CD4-positive, alpha-beta T cell (primary cell): ENCODE measurements at regions not wholly inside any gene's neighbourhood (a gene's known extent, or its start where the extent isn't known, plus 50 kb on each side); places are given as distances from the start of the nearest gene placed in this dataset.

ENCODE experiments used
- ATAC-seq: fragments of 200-7000 bp; cut with Tn5 transposase; one replicate; pipeline ENCODE4 v1.10.0; 2022; ENCODE audit warnings: mild to moderate bottlenecking; ENCODE audit not compliant: poor library complexity
- CTCF ChIA-PET: fragments of 350-600 bp; sonication (Branson Sonifier 250); formaldehyde crosslinking; loops from one replicate; lab custom pipeline; 2021; ENCODE audit warnings: antibody characterized with exemption, inconsistent platforms; lab: Charles Lee
- POLR2A ChIA-PET: fragments of 350-600 bp; sonication (Branson Sonifier 250); formaldehyde crosslinking; loops from one replicate; lab custom pipeline; 2021; ENCODE audit warnings: antibody characterized with exemption, inconsistent platforms; lab: Charles Lee
- DNase-seq, 14 experiments: peaks; one replicate each; pipeline ENCODE4 v3.0.0-alpha.2; 2013 to 2020; ENCODE audit warnings: mixed read lengths in 2 of 14
- H3K27ac ChIP-seq, 2 donors: one replicate each; pipeline versions ENCODE4 v1.5.1 to v1.7.0; 2013; ENCODE audit warnings: low read length in 2 of 2, low read depth in 1 of 2, mild to moderate bottlenecking in 1 of 2
- H3K27me3 ChIP-seq, 2 experiments: 1 replicate in 1 of 2; 2 replicates in 1 of 2; pipeline versions ENCODE4 v1.6.1 to v1.7.0; 2013; ENCODE audit warnings: low read length in 2 of 2, control low read depth in 1 of 2, mild to moderate bottlenecking in 1 of 2, moderate library complexity in 1 of 2; ENCODE audit not compliant: insufficient read depth in 2 of 2, control insufficient read depth in 1 of 2
- H3K36me3 ChIP-seq: one replicate; pipeline ENCODE4 v1.6.1; 2013; ENCODE audit warnings: low read length, control low read depth; ENCODE audit not compliant: insufficient read depth
- H3K4me1 ChIP-seq: one replicate; pipeline ENCODE4 v1.6.1; 2013; ENCODE audit warnings: low read length, control low read depth; ENCODE audit not compliant: insufficient read depth
- H3K4me3 ChIP-seq: one replicate; pipeline ENCODE4 v1.5.1; 2013; ENCODE audit warnings: mild to moderate bottlenecking, low read length, moderate library complexity
- H3K9me3 ChIP-seq, 2 experiments: 1 replicate in 1 of 2; 2 replicates in 1 of 2; pipeline versions ENCODE4 v1.6.1 to v1.7.0; 2013; ENCODE audit warnings: low read length in 2 of 2, mild to moderate bottlenecking in 2 of 2, control low read depth in 1 of 2, moderate library complexity in 1 of 2; ENCODE audit not compliant: control insufficient read depth in 1 of 2, insufficient read depth in 1 of 2
- H3K27ac Mint-ChIP-seq: one replicate; pipeline ENCODE4 v1.8.0; 2020; ENCODE audit warnings: mixed read lengths
- H3K27me3 Mint-ChIP-seq: one replicate; pipeline ENCODE4 v1.8.0; 2021; ENCODE audit warnings: mixed read lengths
- H3K36me3 Mint-ChIP-seq: one replicate; pipeline ENCODE4 v1.8.0; 2021; ENCODE audit warnings: low read depth, mixed read lengths
- H3K4me1 Mint-ChIP-seq: one replicate; pipeline ENCODE4 v1.8.0; 2021; ENCODE audit warnings: low read depth, mixed read lengths
- H3K4me3 Mint-ChIP-seq: one replicate; pipeline ENCODE4 v1.8.0; 2020; ENCODE audit warnings: mild to moderate bottlenecking, mixed read lengths
- H3K9me3 Mint-ChIP-seq: one replicate; pipeline ENCODE4 v1.8.0; 2020; ENCODE audit warnings: mixed read lengths
- intact Hi-C, 2 experiments: fragments of 100-400 bp; cut with DNase I in 1 of 2; cut with micrococcal nuclease in 1 of 2; formaldehyde crosslinking; loops; one replicate each; pipeline versions ENCODE4 v1.15.1 to v1.9.0; 2023 to 2025; cut with DNase I, micrococcal nuclease
- TF ChIP-seq, protein P1 (sequence below): fragments of 200-600 bp; IDR thresholded peaks from one replicate; pipeline ENCODE4 v1.8.0; 2022; ENCODE audit warnings: antibody characterized with exemption, mild to moderate bottlenecking

DNA sequence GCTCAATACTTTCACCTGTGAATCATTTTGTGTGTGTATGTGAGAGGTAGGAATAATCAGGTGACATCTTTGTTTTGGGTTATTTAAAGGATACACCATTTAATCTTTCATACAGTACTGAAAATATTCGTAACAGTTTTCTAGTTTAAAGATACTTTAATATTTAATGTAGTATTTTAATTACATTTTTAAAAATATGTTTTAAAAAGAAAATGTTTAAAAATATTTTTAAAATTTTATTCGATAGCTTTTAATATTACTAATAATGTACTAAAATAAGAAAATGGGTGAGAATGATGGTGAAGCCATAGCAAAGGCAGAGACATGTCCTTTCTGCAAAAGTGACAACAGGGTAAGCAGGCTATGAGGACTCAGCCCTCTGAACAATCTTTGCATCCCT lies 56.3 kb upstream of the MEF2C start:
- H3K36me3 Mint-ChIP-seq: no peaks in the 10 kb centered on the region
- ChIA-PET CTCF (no interaction called here), POLR2A (no interaction called here)

GRCh38 chr5:88938488-88938887 lies 55.5 kb upstream of the MEF2C start:
- Histone ChIP-seq H3K9me3 (no peaks in the 10 kb centered on the region), H3K36me3 (no peaks in the 10 kb centered on the region), H3K4me1 (no peaks in the 10 kb centered on the region), H3K27me3 (no peaks in the 10 kb centered on the region), H3K27ac (no peak overlapping the region), H3K4me3 (no peak overlapping the region)
- Mint-ChIP-seq H3K27ac (no peak overlapping the region), H3K9me3 (no peaks in the 10 kb centered on the region), H3K4me3 (no peak overlapping the region), H3K4me1 (no peaks in the 10 kb centered on the region), H3K36me3 (no peaks in the 10 kb centered on the region), H3K27me3 (no peaks in the 10 kb centered on the region)
- TF ChIP-seq, protein P1, sequence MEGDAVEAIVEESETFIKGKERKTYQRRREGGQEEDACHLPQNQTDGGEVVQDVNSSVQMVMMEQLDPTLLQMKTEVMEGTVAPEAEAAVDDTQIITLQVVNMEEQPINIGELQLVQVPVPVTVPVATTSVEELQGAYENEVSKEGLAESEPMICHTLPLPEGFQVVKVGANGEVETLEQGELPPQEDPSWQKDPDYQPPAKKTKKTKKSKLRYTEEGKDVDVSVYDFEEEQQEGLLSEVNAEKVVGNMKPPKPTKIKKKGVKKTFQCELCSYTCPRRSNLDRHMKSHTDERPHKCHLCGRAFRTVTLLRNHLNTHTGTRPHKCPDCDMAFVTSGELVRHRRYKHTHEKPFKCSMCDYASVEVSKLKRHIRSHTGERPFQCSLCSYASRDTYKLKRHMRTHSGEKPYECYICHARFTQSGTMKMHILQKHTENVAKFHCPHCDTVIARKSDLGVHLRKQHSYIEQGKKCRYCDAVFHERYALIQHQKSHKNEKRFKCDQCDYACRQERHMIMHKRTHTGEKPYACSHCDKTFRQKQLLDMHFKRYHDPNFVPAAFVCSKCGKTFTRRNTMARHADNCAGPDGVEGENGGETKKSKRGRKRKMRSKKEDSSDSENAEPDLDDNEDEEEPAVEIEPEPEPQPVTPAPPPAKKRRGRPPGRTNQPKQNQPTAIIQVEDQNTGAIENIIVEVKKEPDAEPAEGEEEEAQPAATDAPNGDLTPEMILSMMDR: no peak
- POLR2A ChIA-PET: no interaction called here
- CTCF ChIA-PET: no interaction called here
- ATAC-seq (no peak), DNase-seq (no peak)
- intact Hi-C loops: no loop called here

More for the DNA sequence above, 56.3 kb upstream of the MEF2C start:
- DNase-seq (no peak), ATAC-seq (no peak)
- H3K27ac Mint-ChIP-seq: no peak overlapping the region
- H3K4me3 Mint-ChIP-seq: no peak overlapping the region
- Histone ChIP-seq H3K27ac (no peak overlapping the region), H3K9me3 (no peaks in the 10 kb centered on the region), H3K27me3 (no peaks in the 10 kb centered on the region), H3K4me3 (no peak overlapping the region), H3K4me1 (no peaks in the 10 kb centered on the region), H3K36me3 (no peaks in the 10 kb centered on the region)
- H3K4me1 Mint-ChIP-seq: no peaks in the 10 kb centered on the region
- no peaks in the 10 kb centered on the region for H3K27me3 Mint-ChIP-seq
- H3K9me3 Mint-ChIP-seq: no peaks in the 10 kb centered on the region
- intact Hi-C loops: no loop called here
- TF ChIP-seq, protein P1: no peak

DNA sequence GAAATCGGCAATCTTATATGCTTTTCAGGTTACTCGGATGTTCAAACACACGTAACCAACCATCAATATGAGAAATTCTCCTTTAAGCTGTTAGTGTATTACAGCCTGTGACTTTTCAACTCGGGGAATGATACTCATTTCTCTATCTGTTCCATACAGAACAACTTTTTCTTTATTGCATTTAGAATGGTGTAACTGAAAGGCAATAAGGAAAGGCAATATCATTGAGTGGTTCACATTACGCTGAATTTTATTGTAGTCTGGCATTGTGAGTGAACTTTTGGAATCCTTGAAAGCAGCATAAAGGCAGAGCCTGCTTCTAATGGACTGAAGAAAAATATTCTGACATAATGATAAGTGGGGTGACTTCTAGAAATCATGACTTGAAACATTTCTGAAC lies 54.4 kb upstream of the MEF2C start:
- Mint-ChIP-seq H3K4me1 (no peaks in the 10 kb centered on the region), H3K27me3 (no peaks in the 10 kb centered on the region), H3K27ac (no peak overlapping the region), H3K4me3 (no peak overlapping the region), H3K36me3 (no peaks in the 10 kb centered on the region), H3K9me3 (no peaks in the 10 kb centered on the region)
- no peaks in the 10 kb centered on the region for H3K27me3 ChIP-seq
- DNase-seq (no peak), ATAC-seq (no peak)
- H3K36me3 ChIP-seq: no peaks in the 10 kb centered on the region
- no peaks in the 10 kb centered on the region for H3K9me3 ChIP-seq
- H3K4me3 ChIP-seq: no peak overlapping the region
- POLR2A ChIA-PET: no interaction called here
- intact Hi-C loops: no loop called here
- CTCF ChIA-PET: no interaction called here
- H3K27ac ChIP-seq: no peak overlapping the region
- TF ChIP-seq, protein P1: no peak
- no peaks in the 10 kb centered on the region for H3K4me1 ChIP-seq
